Stimulated activated CD4-positive, alpha-beta T cell treated with anti-CD3 and anti-CD28 coated beads, TNF-alpha, amount 100 ng/mL, for 1 hour (primary cell): ENCODE measurements at regions not wholly inside any gene's neighbourhood (a gene's known extent, or its start where the extent isn't known, plus 50 kb on each side); places are given as distances from the start of the nearest gene placed in this dataset.
"Not testable (repeated sequence)": the region's sequence is repeated elsewhere in the genome, so short reads cannot be mapped to it uniquely, and the experiment has no call there.

Source experiments
- DNase-seq, 3 donors: peaks; one replicate each; pipeline ENCODE4 v3.0.0-alpha.2; 2020; ENCODE audit warnings: low read depth in 3 of 3, low spot score in 1 of 3

DNA sequence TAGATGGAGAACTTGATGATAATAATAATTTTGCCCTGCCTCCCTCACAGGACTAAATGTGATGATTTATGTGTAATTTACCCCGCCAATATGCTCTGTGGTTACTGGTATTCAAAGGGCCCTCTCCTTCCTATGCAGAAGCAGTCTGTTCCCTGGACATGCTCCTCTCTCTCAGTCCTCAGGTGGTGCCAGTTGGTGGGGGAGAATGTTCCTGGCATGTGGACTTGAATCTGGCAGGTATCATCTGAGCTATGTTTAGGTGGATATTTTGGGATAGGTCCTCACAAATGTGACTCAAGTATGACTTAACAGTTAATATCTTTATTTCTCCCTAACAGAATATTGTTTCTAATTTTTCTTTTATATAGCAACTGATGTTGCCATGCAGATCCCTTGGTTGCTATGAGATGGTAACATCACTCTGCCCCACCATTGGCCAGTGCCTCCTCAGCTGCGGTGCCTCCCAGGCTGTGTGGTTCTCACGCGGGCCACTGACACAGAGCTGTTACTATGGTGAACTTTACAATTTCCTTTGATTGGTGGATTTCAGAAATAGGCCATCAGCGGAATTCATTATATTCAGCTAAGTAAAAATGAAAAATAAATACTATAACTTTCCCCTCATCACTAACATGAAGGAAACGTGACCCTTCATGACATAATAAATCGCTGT lies 106.7 kb upstream of the PELI1 start:
- DNase-seq: no peak

DNA sequence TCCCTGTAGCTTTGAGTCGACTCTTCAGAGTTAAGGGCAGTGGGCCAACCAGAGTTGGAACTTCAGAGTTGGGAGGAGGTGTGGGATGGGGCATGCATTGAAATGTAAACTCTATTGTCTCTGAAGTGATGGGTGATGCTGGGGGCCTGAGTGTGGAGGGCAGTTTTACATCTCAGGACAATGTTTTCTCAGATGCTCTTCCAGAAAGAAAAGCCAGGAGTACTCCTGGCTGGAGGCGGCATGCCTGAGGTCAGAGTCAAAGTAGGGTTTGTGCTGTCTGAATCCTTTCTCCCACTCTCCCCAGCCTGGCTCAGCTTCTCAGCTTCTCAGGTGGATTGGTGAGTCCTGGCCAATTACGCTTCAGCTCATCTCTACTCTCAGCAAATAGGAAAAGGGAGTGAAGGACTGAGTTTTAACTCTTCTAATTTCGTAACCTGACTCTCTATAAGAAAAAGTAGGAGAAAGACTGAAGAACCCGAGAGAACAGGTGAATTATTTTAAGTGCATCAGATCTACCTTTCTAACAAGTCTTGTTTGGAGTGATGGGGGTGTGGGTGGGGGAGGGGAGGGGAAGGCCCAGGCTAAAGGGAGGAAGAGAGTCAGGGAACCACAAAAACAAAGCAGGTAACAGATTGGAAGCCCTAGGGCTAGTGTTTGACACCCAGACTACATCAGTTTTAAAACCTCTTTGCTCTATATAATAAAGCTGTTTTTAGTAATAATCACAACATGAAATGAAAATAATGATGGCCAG lies 107.5 kb upstream of the PELI1 start:
- DNase-seq: no peak

DNA sequence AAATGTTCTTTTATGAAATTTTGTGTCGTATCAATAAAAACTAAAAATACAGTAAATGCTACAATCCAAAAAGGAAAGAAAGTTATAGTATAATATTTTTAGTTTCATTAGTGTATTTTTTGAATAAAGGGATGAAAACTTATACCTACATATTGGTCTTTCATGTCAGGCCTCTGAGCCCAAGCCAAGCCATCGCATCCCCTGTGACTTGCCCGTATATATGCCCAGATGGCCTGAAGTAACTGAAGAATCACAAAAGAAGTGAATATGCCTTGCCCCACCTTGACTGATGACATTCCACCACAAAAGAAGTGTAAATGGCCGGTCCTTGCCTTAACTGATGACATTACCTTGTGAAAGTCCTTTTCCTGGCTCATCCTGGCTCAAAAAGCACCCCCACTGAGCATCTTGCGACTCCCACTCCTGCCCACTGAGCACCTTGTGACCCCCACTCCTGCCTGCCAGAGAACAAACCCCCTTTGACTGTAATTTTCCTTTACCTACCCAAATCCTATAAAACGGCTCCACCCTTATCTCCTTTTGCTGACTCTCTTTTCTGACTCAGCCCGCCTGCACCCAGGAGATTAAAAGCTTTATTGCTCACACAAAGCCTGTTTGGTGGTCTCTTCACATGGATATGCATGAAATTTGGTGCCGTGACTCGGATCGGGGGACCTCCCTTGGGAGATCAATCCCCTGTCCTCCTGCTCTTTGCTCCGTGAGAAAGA lies 108.2 kb upstream of the PELI1 start:
- DNase-seq: not testable (repeated sequence)

DNA sequence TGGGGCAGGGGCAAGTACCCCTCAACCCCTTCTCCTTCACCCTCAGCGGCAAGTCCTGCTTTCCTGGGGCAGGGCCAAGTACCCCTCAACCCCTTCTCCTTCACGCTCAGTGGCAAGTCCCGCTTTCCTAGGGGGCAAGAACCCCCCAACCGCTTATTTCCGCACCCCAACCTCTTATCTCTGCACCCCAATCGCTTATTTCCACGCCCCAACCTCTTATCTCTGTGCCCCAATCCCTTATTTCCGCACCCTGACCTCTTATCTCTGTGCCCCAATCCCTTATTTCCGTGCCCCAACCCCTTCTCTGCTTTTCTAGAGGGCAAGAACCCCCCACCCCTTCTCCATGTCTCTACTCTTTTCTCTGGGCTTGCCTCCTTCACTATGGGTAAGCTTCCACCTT lies 109.2 kb upstream of the PELI1 start:
- not testable (repeated sequence) for DNase-seq

DNA sequence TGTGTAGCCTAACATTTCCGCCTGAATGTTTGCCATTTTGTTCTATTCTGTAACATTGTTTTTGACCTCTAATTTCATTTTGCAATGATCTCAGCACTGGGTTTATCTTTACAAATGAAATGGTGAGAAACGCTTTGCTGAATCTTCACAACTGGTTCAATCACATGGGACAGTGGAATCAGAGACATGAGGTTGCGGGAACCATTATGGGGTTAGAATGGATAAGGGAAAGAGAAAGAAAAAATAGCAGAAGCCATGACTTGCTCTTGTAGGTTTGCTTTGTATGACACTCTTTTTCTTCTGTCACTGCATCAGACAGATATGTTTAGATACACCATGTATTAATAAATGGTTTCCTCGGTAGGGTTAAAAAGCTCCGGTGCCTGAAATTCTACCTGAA lies 114.3 kb upstream of the PELI1 start:
- DNase-seq: no peak

DNA sequence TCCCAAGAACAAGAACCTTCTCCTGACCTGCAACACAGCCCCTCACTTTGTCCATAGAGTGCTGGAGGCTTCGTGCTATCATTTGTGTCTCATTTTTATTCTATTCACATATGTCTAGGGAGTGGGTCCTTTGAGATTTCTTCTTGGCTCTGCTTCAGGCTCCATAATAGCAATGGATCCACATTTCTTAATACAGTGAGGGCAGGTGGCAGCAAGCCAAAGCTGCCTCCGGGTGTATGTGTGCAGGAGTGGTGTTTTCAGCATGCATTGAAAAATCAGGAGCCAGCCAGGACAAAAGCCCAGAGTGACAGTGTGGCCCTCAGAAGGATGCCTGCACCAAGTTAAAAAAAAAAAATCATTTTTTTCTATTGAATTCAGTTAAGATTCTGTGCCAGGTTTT lies 115.1 kb upstream of the PELI1 start:
- no peak for DNase-seq

DNA sequence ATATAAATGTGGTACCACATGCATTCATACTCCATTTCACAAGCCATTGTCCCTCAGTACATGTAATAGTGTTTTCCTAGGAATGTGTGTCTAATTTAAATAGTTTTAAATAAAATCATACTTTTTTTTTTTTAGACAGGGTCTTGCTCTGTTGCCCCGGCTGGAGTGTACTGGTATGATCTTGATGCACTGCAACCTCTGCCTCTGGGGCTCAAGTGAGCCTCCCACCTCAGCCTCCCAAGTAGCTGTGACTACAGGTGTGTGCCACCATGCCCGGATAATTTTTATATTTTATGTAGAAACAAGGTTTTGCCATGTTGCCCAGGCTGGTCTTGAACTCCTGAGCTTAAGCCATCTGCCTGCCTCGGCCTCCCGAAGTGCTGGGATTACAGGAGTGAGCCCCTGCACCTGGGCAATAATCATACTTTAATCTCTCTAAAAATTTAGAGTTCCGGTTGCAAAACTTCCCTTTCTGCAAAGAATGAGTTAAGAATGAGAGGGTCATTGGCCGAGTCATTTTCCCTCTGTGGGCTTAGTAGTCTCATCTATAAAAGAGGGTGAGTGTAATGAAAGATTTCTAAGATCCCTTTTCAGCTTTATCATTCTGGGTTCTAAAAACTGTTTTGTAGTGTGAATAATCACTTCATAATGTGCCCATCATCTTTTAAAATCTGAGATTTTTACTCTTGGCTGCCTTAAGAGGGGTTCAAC lies 116.0 kb upstream of the PELI1 start:
- no peak for DNase-seq

DNA sequence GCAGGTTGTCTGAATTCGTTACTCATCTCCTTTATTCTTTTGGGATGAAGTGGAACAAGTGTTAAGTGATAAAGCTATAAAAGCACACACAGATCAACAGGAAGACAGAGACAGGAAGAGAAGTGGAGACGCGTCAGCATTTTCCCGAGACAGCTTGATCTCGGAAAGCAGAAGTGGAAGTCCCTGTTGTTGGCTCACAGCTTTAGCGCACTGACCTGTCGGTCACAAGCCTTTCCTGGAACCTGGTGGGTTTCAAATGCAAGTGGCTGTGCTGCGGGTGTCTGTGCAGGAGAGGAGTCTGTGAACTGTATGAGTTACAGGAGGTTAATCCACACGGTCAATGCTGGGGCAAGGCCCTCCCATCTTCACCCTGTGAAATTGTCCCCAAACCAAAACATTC lies 116.6 kb upstream of the PELI1 start:
- no peak for DNase-seq

DNA sequence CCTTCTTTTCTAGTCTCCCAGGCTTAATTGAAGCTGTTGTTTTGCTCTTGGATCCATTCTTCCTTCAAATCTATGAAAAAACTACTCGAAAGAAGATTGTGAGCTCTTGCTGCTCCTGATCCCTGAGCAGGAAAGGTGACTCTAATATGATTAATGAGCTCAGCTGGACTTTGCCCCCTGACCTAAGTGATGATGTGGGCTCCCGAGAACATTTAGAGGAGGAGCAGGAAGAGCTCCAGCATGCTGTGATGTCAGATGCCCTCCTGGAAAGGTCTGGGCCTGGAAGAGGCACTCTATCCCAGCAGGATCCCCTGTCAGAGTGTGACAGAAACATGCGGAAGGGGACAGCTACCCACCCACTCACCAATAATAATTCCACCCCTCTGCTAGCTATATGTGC lies 117.9 kb upstream of the PELI1 start:
- DNase-seq: no peak

DNA sequence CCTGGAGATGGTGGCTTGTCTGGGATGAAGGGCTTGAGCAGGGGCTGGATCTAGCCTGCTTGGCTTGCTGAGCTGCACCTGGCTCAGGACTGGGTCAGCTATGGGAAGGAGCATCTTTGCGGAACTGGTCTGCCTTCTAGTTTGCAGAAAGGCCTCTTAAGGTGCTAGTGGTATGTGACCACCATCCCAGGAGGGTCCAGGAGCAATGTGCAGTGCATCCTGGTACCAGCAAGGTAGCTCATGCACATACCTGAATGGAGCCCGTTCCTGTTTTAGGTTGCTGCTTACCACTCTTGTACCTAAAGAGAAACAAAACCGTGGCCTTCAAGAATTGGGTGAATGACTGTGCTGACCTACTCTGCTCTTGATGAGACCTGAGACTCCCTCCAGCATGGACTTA lies 118.6 kb upstream of the PELI1 start:
- no peak for DNase-seq

DNA sequence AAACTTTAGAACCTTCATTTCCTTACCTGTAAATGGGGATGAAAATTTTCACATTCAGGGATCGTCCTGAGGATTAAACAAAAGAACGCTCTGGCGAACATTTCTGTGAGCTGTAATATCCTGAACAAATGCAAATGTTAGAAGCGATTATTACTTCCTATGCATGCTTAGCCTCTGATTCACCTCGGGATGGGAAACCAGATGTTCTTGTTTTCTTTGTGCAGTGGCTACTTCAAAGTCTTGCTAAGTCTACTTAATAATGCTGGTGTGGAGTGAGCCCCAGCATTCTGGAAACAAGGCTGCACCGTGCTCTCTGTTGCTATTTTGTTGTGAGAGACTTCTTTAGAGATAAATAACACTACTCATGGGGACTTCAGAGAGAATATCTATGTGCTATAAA lies 119.1 kb upstream of the PELI1 start:
- no peak for DNase-seq

DNA sequence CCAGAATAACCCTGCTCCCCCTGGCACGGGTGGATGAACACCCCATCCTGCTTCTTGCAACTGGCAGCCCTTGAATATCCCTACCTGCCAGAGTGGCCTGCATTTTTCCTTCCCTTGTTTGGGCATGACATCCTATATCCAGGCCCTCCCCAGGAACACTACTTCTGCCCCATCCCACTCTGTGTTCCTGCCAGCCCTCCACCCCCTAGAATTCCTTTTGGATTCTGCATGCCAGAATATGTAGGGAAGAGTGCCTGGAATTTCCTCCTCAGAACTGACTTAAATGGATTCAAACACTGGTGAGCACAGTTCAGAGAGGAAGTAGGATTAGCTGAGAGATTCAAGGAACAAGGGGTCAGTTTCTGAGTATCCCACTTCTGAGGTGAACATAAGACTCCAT lies 123.5 kb upstream of the PELI1 start:
- no peak for DNase-seq

DNA sequence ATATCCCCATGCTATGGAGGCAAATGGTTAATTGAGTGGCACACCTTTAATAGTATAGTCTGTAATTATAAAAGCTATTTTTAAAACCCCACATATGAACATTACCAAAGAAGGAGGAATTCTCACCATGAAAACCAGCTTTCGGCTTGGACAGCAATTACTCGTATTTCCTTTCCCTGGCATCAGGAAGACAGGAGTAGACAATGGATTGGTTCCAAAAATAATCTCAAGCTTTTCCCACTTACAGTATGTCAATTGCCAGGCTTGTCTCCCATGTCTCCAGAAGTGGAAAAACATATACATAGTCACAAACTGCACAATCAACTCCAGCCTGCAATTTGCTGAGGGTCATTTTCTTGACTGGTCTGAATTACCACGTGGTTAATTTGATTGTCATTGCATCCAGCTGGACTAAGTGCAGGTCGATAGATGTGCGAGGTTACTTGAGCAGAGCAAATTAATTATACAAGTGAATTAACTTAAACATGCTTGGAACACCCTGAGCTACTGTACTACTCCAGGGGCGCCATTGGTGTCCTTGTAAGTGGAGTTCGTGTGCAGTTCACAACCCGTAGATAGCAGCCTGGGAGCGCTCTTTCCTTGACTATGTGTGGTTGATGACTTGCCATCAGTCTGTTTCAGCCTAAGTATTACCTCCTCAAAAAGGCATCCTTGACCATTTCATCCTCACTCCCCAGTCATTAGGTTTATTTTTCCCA lies 124.3 kb upstream of the PELI1 start:
- no peak for DNase-seq

DNA sequence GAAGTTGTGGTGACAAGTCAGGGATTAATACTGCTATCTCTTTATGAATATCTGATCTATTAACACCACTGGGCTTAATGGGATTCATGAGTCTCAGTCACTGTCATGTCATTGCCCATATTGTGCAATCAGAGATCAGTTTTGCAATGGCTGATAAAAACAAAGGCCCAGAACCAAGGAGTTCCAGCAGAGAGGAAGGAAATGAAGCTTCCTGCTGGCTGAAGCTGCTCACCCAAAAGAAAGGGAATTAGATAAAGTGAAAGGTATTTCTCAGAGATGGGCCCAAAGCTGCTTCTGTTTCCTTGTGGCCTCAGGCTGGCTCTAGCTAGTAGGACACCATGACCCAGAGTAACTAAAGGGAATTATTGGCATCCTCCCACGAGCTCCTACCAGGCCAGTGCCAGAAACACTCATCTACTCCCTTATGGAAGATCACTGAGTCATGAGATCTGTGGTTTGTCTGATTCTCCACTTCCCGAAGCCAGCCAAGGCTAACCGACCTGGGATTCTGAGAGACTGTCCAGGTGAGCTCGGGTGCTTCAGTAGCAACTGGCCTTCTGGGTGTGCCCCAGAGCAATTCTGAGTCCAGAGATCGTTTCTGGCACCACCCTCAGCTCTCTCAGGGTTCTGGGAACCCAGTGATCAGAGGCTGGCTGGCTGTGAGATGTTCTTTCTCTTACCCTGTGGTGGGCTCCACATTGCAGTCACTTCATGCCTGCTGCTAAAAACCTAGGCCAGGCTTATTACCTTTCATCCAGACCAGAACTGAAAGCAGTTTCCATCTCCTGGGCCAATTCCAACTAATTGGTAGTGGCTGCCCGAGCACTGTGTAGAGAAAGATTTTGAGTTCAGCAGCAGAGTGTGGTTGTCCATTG lies 129.5 kb upstream of the PELI1 start:
- DNase-seq: no peak

DNA sequence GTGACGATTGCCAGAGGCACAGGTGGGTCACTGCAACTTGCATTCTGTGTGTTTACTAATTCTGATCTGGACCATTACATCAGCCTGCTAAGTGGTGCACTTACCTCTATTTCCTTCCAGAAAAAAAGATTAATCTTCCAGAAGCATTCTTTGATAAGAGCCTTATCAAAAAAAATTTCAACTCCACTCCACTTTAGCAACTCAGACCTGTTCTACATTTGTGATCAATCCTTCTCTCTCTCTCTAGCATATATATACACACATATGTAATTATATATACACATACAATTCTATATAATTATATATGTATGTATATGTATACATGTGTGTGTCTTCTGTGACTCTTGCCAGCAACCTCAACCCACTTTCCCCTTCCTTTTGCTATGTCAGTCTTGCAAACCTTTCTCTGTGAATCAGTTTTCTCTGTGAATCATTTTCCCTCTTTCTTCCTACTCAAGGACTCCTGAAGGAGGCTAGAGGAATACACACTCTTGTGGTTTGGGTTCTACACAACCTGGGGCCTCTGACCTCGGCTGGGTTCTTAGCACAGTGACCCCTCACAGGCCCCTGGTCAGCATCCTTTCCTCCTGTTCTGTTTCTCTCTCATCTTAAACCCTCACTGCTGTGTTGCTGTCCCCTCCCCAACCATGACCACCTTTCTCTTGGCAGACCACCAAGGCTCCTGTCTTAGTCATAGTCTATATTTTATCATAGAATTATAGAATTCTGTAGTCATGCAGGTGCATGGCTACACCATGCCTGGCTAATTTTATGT lies 130.4 kb upstream of the PELI1 start:
- DNase-seq: no peak

DNA sequence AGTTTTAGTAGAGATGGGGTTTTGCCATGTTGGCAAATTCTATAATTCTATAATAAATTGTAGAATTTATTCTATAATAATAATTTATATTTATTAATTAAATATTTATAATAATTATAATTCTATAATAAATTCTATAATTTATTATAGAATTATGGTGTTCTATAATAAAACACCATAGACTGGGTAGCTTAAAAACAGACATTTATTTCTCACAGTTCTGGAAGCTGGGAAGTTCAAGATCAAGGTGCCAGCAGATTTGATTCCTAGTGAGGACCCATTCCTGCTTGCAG lies 130.9 kb upstream of the PELI1 start:
- DNase-seq: no peak

DNA sequence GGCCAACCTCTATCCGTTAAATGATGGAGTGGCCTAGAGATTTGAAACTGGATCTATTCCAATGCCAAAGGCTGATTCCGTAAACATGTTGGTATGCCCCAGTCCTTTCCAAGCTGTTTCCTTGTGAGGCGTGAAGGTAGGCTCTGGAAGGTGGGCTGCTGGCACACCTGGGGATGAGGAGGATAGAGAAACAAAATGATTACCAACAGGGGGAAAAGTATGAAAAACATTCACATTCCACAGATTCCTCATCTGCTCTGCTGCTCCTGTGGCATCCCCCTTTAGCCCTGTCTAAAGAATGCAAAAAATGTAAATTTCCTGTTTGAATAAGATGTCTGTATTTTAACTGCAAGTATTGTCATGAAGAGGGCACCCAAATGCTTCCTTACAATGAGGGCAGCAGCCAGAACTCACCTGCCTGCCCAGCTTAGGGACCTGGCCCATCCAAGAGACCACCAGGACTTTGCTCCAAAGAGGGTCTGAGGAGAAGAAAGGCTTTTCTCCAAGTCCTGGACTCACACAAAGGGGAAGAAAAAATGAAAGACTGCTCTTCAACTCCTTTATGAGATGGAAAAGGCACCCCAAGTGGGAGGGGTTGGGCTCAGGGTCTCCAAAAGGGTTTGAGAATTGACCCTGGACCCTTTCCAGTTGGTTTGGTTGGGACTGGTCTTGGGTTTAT lies 132.3 kb upstream of the PELI1 start:
- DNase-seq: no peak

DNA sequence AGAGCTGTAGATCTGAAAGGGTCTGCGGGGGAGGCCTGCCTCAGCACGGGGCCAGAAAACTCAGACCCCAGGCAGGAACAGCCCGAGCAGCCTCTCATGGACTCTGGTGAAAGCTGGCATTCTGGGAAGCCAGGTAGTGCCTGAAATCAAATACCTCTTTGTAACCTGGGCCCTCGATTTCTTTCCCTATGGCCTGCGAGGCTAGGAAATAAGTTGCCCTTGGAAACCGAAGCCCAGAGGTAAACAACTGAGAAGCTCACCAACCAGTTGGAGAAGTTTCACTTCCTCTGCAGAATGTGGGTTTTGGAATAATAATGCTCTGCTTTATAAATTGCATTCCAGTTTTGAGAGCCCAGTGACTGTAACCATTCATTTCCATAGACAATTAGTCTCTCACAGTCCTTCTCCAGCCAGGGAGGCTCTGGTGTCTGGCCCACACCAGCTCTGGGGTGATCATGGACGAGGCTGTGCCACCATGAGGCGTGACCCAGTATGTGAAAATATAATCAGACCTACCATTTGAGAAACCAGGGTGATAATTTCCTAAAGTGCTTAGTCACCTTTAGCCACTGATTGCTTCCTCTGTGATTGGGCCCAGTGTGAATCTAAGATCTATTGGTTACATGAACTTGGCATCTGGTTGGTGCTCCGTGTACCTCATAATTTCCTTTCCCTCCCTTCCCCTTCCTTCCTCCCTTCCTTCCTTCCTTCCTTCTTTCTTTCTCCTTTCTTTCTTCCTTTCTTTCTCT lies 133.1 kb upstream of the PELI1 start:
- no peak for DNase-seq
